ENCODE measurements at regions not wholly inside any gene's neighbourhood (a gene's known extent, or its start where the extent isn't known, plus 50 kb on each side); places are given as distances from the start of the nearest gene placed in this dataset.

GRCh38 chr7:93812061-93812460, 78.5 kb downstream of the TFPI2 start:
- no peaks in the 10 kb centered on the region for H3K27me3 ChIP-seq
- H3K4me3 ChIP-seq: no peak overlapping the region
- H3K9me3 ChIP-seq: peaks cover 0 to 3% (median 0%) of the 10 kb centered on the region in 12 donors
- H3K4me1 ChIP-seq: no peaks in the 10 kb centered on the region
- no peaks in the 10 kb centered on the region for H3K36me3 ChIP-seq
- intact Hi-C loops (cut with DNase I): no loop called here
- TF ChIP-seq CTCF (IDR thresholded peaks at IDR 0.05): no peak
- no peak for TF ChIP-seq POLR2A (IDR thresholded peaks at IDR 0.05)
- 80 to 91% (median 91%) methylated on average over 4 of the region's 4 CpGs for WGBS, 4 donors
- DNase-seq (no peak), ATAC-seq (no peak)
- no peak overlapping the region for H3K27ac ChIP-seq

- intact Hi-C loops (cut with DNase I): no loop called here
- no peaks in the 10 kb centered on the region for H3K4me1 ChIP-seq
- H3K27me3 ChIP-seq: no peaks in the 10 kb centered on the region
- ATAC-seq (no peak), DNase-seq (no peak)
- TF ChIP-seq POLR2A (IDR thresholded peaks at IDR 0.05) (no peak), CTCF (IDR thresholded peaks at IDR 0.05) (no peak)
- peaks cover 0 to 3% (median 0%) of the 10 kb centered on the region in 12 donors for H3K9me3 ChIP-seq
- H3K4me3 ChIP-seq: no peak overlapping the region
- no peak overlapping the region for H3K27ac ChIP-seq
- H3K36me3 ChIP-seq: no peaks in the 10 kb centered on the region
Measured at GRCh38 chr7:93811198-93811597, 79.4 kb downstream of the TFPI2 start.

GRCh38 chr7:93810561-93810960, 80.0 kb downstream of the TFPI2 start:
- no peak overlapping the region for H3K4me3 ChIP-seq
- ATAC-seq: no peak
- H3K36me3 ChIP-seq: no peaks in the 10 kb centered on the region
- H3K27ac ChIP-seq: no peak overlapping the region
- TF ChIP-seq CTCF (IDR thresholded peaks at IDR 0.05) (no peak), POLR2A (IDR thresholded peaks at IDR 0.05) (no peak)
- intact Hi-C loops (cut with DNase I): no loop called here
- H3K27me3 ChIP-seq: no peaks in the 10 kb centered on the region
- peaks cover 0 to 3% (median 0%) of the 10 kb centered on the region in 12 donors for H3K9me3 ChIP-seq
- no peak for DNase-seq
- H3K4me1 ChIP-seq: no peaks in the 10 kb centered on the region

GRCh38 chr7:93804726-93805125, 85.8 kb downstream of the TFPI2 start:
- Histone ChIP-seq H3K9me3 (peaks cover 0 to 22% (median 4%) of the 10 kb centered on the region in 12 donors), H3K27me3 (no peaks in the 10 kb centered on the region), H3K4me3 (no peak overlapping the region), H3K36me3 (no peaks in the 10 kb centered on the region), H3K4me1 (no peaks in the 10 kb centered on the region), H3K27ac (no peak overlapping the region)
- no peak for TF ChIP-seq CTCF (IDR thresholded peaks at IDR 0.05)
- TF ChIP-seq POLR2A (IDR thresholded peaks at IDR 0.05): no peak
- 39 to 52% (median 47%) methylated on average over 3 of the region's 3 CpGs for WGBS, 4 donors
- ATAC-seq: peak in 1 of 4 donors; percentile 62
- intact Hi-C loops (cut with DNase I): loop anchor here in 4 of 10 donors (5.0 to 10.0 kb wide), 3 partner anchors 270 to 418 kb away; no protein-coding TSS in a partner anchor
- DNase-seq: no peak

All from heart left ventricle (tissue), 16 donors.